NCI-H510A treated with DMSO at 0.1 percent for 48 hours (cell line): ENCODE measurements at regions not wholly inside any gene's neighbourhood (a gene's known extent, or its start where the extent isn't known, plus 50 kb on each side); places are given as distances from the start of the nearest gene placed in this dataset.

Experiments
- DNase-seq: peaks from one replicate; lab custom pipeline; 2025; lab: John Stamatoyannopoulos, UW

DNA sequence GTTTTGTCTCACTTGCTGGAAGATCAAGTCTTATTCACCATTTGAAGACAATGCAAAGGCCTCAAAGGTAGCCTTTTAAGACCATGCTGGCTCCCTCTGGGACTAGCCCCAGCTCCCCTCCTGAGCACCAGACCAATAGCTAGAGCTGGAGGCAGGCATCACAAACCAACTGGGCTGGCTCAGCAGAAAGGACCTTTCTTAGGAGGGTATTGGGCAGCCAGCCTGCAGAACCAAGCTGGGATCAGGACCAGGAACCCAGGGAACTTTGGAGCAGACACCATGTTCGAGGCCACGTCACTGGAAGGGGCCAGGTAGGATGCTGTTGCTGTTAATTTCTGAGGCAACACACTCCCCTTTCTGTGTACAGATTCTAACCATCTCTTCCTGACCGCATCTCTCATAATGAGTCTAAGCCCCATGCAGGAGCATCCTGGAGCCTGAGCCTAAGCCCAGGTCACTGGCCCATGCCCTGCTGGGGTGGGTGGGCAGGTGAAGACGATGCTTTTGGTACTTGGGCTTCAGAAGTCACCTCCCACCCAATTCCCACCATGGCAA is 81.4 kb upstream of the KLF13 start:
- DNase-seq = no peak

DNA sequence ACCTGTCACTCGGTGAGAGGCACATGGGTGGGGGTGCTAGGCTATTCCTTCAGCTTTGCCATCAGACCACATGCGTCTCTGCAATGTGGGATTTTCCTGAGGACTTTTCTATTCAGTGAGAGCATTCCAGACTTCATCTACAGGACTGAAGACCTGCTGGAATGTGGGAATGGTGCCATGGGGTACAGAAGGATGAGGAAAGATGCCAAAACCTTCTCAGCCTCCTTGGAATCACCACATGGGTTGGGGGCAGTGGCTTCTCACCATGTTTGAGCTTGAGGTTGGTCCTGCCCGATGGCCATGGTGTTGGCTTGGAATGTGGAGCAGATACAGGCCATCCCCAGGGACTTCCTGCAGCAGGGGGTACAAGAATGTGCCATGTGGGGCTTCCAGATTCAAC is 80.9 kb upstream of the KLF13 start:
- DNase-seq = no peak

DNA sequence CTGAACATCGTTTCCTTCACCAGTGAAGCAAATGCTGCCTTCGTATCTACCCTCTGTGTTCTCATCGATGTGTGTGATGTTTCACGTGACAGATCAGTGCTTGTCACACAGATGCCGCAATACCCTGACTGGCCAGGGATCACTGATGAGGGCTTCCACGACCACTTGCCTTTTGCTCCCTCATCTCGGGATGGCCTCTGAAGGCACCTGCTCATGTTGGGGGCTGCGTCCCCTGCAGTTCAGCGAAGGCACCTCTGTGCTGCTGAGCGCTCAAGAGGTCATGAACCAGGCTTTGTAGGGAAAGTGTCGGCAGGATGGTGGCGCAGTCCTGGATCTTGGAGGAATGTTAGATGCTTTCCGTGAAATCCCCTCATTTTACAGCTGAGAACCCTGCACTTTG is 79.2 kb upstream of the KLF13 start:
- no peak for DNase-seq

DNA sequence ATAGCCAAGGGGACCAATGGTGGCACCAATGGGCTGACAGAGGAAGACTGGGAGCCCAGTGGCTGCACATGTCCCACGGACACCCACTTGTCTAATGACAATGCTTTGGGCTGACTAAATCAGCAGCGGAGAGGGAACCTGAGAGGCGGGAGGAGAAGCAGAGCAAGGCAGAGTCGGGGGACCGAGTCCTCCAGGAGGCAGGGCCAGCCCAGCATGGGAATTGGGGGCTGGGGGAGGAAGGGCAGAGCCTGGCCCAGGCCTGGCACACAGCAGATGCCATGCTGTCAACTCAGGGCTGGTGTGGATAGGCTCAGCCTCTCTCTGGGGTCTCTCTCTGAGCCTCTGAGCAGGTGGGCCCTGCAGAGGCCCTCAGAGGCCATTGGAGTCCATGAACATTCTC is 78.4 kb upstream of the KLF13 start:
- DNase-seq = no peak

DNA sequence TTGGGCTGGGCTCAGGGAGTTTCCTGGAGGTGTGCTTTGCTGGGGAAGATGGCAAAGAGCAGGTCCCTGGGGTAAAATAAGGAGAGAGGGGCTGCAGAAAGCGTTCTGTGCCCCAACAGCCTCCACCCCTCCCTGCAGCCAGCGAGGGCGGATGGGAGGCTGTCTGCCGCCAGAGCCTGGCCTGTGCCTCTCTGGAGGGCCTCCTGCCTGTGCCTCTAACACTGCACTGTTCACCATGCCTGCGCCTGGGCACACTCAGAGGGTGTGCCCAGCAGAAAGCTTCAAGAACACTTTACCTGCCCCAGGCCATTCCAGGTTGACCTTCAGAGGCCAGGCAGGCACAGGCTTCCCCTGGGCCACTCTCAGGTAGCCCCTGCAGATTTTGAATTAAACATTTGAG is 77.7 kb upstream of the KLF13 start:
- no peak for DNase-seq

DNA sequence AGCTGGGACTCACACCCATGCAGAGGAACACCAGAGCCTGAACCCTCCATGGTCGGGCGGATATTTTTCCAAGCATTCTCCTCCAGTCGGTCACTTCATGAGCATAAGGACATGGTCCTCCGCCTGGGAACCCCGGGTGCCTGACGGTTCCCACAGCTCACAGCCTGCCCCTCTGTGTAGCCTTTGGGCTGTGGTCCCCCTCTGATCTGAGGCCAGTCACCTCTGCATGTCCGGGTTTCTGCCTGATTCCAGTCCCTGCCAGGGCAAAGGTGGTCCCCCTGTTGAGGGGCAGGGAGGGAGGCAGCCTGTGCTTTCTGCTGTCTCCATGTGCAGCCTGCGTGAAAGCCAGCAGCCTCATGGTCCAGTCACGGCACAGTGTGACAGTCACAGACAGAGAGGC is 76.6 kb upstream of the KLF13 start:
- no peak for DNase-seq

DNA sequence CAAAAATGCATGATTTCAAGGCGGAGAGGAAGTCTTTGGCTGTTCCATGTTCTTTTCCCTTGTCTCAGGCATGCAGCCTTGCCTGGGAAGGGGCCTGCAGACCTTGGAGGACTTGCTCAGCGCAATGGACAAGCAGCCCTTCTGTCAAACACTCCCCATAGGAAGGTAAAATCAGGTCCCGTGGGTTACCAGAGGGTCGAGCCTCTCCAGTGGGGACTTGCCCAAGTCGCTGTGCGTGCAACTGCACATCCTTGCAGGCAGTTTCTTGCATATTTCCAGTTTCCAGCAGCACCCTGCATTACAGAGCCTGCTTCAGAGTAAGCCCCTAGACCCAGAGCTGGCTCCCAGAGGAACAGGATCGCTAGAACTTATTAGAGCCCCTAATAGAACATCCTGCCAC is 75.5 kb upstream of the KLF13 start:
- no peak for DNase-seq

DNA sequence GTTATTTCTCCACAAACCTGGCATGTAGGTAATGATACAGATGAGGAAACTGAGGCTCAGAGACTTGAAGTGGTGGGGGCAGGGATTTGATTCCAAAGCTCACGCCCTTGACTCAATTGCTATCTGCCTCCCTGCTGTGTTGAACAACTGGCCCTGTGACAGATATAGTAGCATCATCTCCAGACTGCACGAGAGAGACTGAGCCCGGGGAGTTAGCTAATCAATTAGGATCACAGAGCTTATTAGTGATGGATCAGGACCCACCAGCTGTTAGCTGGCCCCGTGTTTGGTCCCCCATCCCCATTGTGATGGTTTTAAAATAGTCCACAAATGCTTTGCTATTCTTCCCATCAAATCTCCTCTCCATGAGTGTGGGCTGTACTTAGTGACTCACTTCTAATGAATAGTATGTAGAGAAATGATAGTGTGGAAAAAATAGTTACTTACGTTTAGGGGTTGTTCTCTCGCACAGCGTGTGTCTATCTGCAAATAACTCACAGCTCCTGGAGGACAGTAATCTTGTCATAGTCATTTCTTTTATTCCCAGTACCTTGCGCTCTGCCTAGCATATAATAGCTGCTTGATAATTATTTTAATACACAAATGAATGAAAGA is 74.4 kb upstream of the KLF13 start:
- no peak for DNase-seq

DNA sequence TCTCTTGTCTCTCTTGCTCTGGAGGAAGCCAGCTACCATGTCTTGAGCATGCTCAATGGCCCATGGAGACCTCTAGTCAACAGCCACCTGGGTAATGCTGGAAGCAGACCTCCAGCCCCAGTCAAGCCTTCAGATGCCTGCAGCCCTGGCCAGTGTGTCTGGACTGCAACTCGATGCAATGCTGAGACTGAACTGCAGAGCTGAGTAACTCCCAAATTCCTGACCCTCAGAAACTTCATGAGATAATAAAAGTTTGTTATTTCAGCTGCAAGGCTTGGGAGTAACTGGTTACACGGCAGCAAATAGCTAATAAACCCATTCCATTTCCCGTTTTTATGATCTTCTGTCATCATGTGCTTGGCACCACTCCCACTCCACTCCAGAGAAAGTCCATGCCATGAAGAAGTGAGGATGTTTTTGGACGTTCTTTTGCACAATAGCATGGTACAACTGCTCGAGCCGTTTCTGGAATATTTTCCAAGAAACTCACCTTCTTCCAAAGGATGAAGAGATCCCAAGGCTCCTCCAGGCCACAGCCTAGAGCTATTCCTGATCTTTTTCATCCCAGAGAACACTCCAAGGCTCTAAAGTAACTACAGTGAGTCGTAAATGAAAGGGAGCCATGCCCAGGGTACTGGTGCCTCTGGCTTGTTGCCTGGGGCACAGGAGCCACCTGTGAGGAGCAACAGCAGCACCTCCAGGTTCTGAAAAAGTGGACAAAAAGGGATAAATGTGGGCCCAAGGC is 72.0 kb upstream of the KLF13 start:
- no peak for DNase-seq

DNA sequence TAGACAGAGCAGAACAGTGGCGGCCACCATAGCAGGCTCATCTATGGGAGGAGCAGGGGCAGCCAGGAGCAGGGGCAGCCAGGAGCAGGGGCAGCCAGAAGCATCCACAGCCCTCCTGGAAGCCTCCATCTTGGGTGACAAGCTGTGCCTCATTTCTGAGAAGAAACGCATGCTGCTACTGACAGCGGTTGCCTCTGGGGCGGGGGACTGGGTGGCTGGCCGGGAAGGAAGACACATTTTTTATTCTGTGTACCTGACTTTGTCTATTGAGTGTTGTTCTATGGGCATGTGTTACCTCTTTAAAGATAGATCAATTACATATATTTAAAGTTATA is 71.5 kb upstream of the KLF13 start:
- no peak for DNase-seq

DNA sequence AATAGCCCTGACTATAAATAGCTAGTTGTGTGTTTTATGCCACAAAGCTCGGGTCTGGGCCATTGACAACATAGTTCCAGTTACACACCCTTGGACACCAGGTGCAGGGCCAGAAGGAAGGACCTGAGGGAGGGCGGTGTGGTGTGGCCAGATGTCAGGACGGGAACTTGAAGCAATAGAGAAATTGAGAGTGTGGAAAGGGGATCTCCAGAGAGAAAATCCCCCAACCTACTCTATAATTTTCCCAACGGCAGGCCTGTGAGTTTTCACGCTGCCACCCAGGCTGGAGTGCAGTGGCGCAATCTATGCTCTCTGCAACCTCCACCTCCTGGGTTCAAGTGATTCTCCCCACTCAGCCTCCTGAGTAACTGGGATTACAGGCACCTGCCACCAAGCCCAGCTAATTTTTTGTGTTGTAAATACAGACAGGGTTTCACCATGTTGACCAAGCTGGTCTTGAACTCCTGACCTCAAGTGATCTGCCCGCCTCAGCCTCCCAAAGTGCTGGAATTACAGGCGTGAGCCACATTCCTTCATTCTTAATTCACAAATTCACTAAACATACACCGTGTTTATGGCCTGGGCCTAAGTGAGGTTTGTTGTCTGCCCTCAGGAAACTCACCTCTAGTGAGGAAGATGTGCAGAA is 70.8 kb upstream of the KLF13 start:
- no peak for DNase-seq

DNA sequence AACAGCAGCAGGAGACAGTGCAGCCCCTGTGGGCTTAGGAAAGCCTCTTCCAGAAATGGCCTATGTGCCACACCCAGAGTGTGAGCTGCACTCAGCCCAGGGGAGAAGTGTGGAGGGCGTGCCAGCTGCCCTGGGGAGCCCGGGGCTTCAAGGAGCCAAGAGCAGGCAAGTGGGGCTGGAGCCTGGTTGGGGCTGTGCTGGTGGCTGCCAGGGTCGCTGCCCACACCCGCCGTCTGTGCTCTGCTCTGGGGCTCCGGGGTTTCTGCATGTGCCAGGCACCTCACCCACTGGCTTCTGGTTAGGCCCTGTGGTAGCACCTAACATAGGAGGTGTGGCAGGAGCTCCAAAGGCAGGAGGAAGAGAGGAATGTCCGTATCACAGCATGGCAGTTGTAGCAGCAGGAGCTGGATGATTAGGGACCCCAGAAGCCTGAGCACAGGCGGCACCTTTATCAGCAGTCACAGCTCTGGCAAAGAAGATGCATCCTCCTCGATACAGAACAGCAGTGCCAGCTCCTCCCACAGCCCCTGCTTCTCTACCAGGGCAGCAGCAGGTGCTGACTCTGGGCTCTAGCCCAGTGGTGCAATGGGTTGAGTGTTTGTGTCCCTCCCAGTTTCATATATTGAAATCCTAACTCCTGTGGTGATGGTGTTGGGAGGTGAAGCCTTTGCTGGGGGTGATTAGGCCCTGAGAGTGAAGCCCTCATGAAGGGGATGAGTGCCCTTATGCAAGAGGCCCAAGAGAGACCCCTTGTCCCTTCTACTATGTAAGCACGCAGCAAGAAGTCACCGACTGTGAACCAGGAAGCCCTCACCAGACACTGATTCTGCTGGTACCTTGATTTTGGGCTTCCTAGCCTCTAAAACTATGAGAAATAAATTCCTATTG is 70.0 kb upstream of the KLF13 start:
- DNase-seq = no peak

DNA sequence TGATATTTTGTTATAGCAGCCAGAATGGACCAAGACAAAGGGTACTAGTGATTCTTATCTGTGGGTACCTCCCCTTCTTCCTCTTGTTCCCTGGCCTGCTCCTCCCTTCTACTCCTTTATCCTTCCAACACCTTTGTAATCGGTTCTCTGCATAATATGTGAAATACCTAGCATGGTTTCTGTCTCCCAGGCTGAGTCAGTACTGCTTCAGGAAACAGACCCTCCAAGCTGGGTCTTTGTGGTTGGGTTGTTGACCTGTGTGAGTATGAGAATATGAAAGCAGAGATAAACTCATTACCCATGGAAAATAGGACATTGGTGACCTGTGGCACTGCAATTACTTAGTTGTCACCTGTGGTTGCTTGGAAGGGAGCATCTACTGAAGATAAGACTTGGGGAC is 69.3 kb upstream of the KLF13 start:
- DNase-seq = no peak

DNA sequence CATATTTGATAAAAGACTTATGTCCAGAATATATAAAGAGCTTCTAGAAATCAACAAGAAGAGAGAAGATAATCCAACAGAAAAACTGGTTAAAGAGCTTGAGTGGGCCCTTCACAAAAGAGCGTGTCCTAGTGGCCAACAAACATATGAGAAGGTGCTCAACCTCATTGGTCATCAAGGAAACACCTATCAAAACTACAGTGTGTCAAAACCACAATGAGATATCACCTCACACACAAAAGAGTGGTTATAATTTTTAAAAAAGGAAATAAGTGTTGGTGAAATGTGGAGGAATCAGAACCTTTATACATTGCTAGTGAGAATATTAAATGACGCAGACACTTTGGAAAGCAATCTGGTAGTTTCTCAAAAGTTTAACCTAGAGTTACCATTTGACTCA is 68.4 kb upstream of the KLF13 start:
- DNase-seq = no peak

DNA sequence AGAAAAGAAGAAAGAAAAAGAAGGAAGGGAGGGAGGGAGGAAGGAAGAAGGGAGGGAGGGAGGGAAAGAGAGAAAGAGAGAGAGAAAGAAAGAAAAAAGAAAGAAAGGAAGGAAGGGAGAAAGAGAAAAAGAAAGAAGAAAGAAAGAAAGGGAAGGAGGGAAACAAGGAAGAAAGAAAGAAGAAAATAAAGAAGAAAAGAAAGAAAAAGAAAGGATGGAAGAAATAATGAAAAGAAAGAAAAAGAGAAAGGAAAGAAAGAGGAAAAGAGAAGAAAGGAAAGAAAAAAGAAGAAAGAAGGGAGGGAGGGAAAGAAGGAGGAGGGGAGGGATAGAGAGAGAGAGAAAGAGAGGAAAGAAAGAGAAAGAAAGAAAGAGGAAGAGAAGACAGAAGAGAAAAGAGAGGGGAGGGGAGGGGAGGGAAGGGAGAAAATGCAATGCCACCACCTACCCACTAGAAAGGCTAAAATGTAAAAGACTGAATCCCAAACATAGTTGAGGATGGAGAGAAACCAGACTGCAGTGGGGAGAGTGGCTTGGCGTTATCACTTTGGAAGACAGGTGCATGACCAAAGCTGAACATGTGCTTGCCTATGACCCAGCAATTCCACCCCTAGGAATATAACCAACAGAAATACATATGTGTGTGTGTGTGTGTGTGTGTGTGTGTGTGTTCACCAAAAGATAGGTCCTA is 66.9 kb upstream of the KLF13 start:
- no peak for DNase-seq

DNA sequence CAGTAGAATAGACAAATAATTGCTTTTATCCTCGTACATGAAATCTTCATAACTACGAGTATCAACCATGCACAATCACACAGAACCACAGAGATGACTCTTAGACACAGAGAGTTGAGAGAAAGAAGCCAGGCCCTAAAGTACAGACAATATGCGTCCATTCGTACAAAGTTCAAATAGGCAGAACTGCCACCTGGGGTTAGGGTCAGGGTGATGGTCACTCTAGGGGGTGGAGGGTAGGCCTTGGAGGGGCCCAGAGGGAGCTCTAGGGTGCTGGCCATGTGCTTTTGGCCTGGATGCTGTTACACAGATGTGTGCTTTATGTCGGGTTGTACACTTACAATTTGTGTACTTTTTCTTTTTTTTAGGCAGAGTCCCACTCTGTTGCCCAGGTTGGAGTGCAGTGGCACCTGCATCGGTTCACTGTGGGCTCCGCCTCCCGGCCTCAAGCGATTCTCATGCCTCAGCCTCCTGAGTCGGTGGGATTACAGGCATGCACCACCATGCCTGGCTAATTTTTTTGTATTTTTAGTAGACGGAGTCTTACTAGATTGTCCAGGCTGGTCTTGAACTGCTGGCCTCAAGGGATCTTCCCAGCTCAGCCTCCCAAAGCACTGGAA is 65.9 kb upstream of the KLF13 start:
- no peak for DNase-seq

DNA sequence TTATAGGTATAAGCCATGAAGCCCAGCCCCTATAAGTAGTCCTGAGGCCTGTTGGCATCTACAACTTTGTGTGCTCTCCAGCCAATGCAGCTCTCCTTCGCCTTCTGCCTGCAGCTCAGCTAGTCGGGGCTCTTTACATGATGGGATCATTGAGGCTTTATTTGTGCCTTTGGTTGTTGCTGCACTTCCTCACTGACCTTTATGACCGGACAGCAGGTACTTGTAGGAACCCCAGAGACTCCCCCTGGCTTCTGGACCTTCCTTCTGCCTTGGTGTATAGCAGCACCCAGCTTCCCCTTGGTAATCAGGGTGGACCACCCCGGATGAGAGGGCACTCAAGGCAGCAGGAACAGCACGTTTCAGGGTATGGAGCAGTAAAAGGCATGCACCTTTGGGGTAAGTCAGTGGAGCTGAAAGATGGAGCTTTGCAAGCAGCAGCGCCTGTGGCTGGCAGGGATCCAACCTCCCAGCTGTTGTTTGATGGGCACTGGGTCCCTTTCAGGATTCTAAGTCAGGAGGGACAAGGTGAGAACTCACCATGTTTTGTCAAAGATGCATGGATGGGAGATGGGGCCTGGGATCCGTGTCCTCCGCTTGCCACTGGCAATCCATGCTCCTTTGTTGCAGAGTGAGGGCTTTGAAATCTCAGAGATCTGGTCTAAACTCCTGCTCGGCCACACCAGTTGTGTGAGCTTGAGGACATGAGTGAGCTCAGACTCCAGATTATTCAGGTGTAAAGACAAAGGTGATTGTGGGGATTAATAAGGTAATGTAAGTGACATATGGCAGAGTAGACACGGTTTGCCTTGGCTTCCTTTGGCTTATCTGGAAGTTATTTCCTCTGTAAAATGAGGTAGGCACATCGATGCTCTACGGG is 65.1 kb upstream of the KLF13 start:
- DNase-seq = no peak

DNA sequence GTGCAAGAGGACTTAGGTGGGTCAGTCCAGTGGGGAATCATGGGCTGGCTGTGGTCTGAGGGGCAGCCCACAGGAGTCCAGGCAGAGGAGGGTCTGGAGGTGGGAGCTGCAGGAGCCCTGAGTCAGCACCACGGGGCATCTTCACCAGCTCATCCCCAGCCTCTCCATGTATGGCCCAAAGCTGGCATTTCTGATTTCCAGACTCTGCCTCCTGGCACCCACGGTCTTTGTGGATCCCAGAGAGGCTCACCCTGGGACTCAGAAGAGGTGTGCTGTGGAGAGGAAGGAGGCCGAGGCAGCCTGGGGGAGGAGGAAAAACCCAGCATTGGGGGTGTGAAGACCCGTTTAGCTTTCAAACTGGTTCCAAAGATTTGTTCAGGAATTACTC is 64.5 kb upstream of the KLF13 start:
- no peak for DNase-seq

DNA sequence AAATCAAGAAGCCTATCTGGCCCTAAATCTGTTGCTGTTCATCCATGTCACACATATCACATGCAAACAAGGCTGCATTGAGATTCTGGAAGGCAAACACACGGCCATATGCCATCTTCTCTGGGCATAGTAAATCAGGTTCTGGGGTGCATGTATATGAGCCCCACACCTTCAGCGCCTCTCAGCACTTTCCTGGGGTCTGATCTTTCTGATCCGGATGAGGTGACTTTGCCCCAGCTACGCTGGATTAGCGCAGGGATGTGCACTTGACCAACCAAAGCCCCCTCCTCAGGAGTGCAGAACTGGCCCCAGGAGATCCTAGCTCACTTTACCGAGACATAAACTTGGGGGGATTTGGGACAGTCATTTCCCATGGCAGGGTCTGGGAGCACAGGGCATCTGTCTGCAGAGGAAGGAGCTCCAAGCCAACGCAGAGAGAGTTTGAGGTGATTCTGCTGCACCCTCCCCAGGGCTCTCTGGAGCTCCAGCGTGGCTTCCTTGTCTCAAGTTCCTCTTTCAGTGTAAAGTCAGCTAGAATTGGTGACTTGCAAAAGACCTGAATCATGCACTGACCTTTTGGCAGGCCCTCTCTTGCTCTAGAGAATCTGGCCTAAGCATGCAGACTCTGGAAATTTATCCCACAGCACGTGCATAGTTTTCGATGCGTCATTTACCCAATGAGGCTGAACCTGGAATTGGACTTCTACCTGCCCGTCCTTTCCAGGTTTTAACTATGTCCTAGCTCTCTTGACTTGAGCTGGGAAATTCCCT is 63.5 kb upstream of the KLF13 start:
- DNase-seq = no peak
